ENCODE measurements at regions not wholly inside any gene's neighbourhood (a gene's known extent, or its start where the extent isn't known, plus 50 kb on each side); places are given as distances from the start of the nearest gene placed in this dataset.

DNA sequence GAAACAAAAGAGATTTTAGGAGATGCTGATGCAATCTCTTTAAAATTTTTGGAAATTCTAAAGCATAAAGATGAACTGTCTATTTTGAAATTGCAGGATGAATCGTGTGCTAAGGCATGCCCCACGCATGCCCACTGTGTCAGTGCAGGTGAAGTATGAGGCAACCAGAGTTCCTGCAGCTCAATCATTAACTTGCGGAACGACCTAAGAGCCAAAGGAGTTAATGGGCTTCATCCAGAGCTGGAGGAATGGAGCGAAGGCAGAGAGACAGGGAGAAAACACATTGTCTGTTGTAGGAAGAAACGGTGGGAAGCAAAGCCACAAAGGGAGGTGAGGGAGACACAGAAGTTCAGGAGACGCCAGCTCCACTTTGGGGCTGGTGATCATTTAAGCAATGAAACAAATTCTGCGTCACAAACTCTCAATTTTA is 265.2 kb downstream of the CCDC85A start:
- TF ChIP-seq, protein P1, sequence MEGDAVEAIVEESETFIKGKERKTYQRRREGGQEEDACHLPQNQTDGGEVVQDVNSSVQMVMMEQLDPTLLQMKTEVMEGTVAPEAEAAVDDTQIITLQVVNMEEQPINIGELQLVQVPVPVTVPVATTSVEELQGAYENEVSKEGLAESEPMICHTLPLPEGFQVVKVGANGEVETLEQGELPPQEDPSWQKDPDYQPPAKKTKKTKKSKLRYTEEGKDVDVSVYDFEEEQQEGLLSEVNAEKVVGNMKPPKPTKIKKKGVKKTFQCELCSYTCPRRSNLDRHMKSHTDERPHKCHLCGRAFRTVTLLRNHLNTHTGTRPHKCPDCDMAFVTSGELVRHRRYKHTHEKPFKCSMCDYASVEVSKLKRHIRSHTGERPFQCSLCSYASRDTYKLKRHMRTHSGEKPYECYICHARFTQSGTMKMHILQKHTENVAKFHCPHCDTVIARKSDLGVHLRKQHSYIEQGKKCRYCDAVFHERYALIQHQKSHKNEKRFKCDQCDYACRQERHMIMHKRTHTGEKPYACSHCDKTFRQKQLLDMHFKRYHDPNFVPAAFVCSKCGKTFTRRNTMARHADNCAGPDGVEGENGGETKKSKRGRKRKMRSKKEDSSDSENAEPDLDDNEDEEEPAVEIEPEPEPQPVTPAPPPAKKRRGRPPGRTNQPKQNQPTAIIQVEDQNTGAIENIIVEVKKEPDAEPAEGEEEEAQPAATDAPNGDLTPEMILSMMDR (IDR thresholded peaks at IDR 0.05) = no peak
- no peak for TF ChIP-seq POLR2AphosphoS5 (IDR thresholded peaks at IDR 0.05; ENCODE audit: low read depth, low read length)

Data from Panc1 (cell line).